ENCODE measurements at regions not wholly inside any gene's neighbourhood (a gene's known extent, or its start where the extent isn't known, plus 50 kb on each side); places are given as distances from the start of the nearest gene placed in this dataset.

DNA sequence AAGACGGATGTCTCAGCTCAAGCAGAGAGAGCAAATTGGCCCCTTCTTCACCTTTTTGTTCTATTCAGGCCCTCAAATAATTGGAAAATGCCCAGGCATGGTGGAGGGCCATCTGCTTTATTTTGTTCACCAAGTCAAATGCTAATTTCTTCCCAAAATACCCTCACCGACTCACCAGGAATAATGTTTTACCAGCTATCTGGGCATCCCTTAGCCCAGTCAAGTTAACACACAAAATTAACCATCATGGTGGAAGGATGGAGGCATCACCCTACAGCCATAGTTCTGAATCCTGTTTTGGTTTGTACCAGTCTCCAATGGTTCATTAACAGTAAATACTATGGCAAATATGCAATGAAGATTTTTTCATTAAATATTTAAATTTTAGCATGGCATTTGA is 51.7 kb upstream of the SERP2 start:
- Histone ChIP-seq H3K4me3 (no peak overlapping the region), H3K27ac (no peak overlapping the region)
- DNase-seq (ENCODE audit: low spot score): peak; percentile 5
- TF ChIP-seq, protein P1, sequence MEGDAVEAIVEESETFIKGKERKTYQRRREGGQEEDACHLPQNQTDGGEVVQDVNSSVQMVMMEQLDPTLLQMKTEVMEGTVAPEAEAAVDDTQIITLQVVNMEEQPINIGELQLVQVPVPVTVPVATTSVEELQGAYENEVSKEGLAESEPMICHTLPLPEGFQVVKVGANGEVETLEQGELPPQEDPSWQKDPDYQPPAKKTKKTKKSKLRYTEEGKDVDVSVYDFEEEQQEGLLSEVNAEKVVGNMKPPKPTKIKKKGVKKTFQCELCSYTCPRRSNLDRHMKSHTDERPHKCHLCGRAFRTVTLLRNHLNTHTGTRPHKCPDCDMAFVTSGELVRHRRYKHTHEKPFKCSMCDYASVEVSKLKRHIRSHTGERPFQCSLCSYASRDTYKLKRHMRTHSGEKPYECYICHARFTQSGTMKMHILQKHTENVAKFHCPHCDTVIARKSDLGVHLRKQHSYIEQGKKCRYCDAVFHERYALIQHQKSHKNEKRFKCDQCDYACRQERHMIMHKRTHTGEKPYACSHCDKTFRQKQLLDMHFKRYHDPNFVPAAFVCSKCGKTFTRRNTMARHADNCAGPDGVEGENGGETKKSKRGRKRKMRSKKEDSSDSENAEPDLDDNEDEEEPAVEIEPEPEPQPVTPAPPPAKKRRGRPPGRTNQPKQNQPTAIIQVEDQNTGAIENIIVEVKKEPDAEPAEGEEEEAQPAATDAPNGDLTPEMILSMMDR (IDR thresholded peaks at IDR 0.05): no peak

- H3K4me3 ChIP-seq: no peak overlapping the region
- TF ChIP-seq, protein P1 (IDR thresholded peaks at IDR 0.05): no peak
- no peak overlapping the region for H3K27ac ChIP-seq
- no peak for DNase-seq (ENCODE audit: low spot score)
Observed at GRCh38 chr13:44322928-44323327, 50.7 kb upstream of the SERP2 start.

- Histone ChIP-seq H3K4me3 (no peak overlapping the region), H3K27ac (no peak overlapping the region)
- DNase-seq (ENCODE audit: low spot score): no peak
- TF ChIP-seq, protein P1 (IDR thresholded peaks at IDR 0.05): no peak
Observed at GRCh38 chr13:44323754-44324153, 49.9 kb upstream of the SERP2 start.
